KMS-11 (cell line): ENCODE measurements at regions not wholly inside any gene's neighbourhood (a gene's known extent, or its start where the extent isn't known, plus 50 kb on each side); places are given as distances from the start of the nearest gene placed in this dataset.
"Not testable (repeated sequence)": the region's sequence is repeated elsewhere in the genome, so short reads cannot be mapped to it uniquely, and the experiment has no call there.

Experiments
- H2AFZ ChIP-seq: fragments of 200-600 bp; sonication (generic); 2 replicates; pipeline ENCODE4 v1.6.1; 2016; ENCODE audit warnings: antibody characterized with exemption, mixed run types, low read depth
- H3K27ac ChIP-seq: fragments of 200-600 bp; sonication (generic); 2 replicates; pipeline ENCODE4 v1.6.1; 2016; ENCODE audit warnings: mild to moderate bottlenecking, mixed run types
- H3K27me3 ChIP-seq: fragments of 200-600 bp; sonication (generic); 2 replicates; pipeline ENCODE4 v1.6.1; 2017; ENCODE audit warnings: mild to moderate bottlenecking, low read depth, mixed run types, moderate library complexity; ENCODE audit not compliant: insufficient read depth
- H3K36me3 ChIP-seq: fragments of 200-600 bp; sonication (generic); 2 replicates; pipeline ENCODE4 v1.6.1; 2017; ENCODE audit warnings: mild to moderate bottlenecking, mixed run types; ENCODE audit not compliant: insufficient read depth
- H3K4me1 ChIP-seq: fragments of 200-600 bp; sonication (generic); 2 replicates; pipeline ENCODE4 v1.6.1; 2016; ENCODE audit warnings: mild to moderate bottlenecking, low read depth, mixed run types; ENCODE audit not compliant: poor library complexity, severe bottlenecking
- H3K4me2 ChIP-seq: fragments of 200-600 bp; sonication (generic); 2 replicates; pipeline ENCODE4 v1.7.0; 2016; ENCODE audit warnings: mild to moderate bottlenecking, mixed run types
- H3K4me3 ChIP-seq: fragments of 200-600 bp; sonication (generic); IDR thresholded peaks from 2 replicates; pipeline ENCODE4 v1.6.1; 2017; ENCODE audit warnings: low read depth, low read length, mixed read lengths; ENCODE audit not compliant: insufficient read depth
- H3K79me2 ChIP-seq: fragments of 200-600 bp; sonication (generic); 2 replicates; pipeline ENCODE4 v1.6.1; 2016; ENCODE audit warnings: low read depth, mixed run types; ENCODE audit not compliant: insufficient read depth
- H3K9ac ChIP-seq: fragments of 200-600 bp; sonication (generic); 2 replicates; pipeline ENCODE4 v1.6.1; 2016; ENCODE audit warnings: mild to moderate bottlenecking, mixed run types
- H4K20me1 ChIP-seq: fragments of 200-600 bp; sonication (generic); 2 replicates; pipeline ENCODE4 v1.6.1; 2016; ENCODE audit warnings: mild to moderate bottlenecking, mixed run types; ENCODE audit not compliant: insufficient read depth
- TF ChIP-seq, protein P1 (sequence below): fragments of 200-600 bp; sonication (generic); conservative IDR thresholded peaks from 2 replicates; pipeline ENCODE4 v1.6.1; 2017; ENCODE audit warnings: low read depth, mild to moderate bottlenecking, antibody characterized with exemption, low read length, moderate library complexity, mixed read lengths

DNA sequence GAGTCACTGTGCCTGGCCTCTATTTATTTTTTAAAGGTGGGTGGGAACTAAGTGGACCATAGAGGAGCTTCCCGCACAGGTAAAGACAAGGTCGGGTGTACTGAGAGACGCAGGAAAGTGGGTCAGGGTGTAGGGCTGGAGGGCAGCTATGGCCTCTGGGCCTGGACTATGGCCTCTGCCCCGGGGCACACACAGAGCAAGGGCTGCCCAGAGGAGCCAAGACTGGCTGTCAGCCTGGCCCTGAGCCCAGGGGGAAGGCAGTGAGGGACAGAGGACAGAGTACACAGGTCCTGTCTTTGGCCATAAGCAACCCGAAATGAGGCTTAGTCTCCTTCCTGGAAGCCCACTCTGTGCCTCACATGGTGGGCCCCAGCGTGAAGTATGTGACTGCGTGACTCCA lies 102.1 kb upstream of the PRB2 start:
- Histone ChIP-seq H4K20me1 (no peaks in the 10 kb centered on the region), H3K27me3 (no peaks in the 10 kb centered on the region), H3K9ac (no peak overlapping the region), H3K27ac (no peak overlapping the region), H3K4me2 (no peak overlapping the region), H3K4me3 (no peak overlapping the region), H3K4me1 (no peaks in the 10 kb centered on the region), H3K79me2 (no peaks in the 10 kb centered on the region), H3K36me3 (no peaks in the 10 kb centered on the region), H2AFZ (no peak overlapping the region)
- TF ChIP-seq, protein P1, sequence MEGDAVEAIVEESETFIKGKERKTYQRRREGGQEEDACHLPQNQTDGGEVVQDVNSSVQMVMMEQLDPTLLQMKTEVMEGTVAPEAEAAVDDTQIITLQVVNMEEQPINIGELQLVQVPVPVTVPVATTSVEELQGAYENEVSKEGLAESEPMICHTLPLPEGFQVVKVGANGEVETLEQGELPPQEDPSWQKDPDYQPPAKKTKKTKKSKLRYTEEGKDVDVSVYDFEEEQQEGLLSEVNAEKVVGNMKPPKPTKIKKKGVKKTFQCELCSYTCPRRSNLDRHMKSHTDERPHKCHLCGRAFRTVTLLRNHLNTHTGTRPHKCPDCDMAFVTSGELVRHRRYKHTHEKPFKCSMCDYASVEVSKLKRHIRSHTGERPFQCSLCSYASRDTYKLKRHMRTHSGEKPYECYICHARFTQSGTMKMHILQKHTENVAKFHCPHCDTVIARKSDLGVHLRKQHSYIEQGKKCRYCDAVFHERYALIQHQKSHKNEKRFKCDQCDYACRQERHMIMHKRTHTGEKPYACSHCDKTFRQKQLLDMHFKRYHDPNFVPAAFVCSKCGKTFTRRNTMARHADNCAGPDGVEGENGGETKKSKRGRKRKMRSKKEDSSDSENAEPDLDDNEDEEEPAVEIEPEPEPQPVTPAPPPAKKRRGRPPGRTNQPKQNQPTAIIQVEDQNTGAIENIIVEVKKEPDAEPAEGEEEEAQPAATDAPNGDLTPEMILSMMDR: no peak

- Histone ChIP-seq H3K9ac (no peak overlapping the region), H4K20me1 (no peaks in the 10 kb centered on the region), H3K4me1 (no peaks in the 10 kb centered on the region), H3K36me3 (no peaks in the 10 kb centered on the region), H3K27ac (no peak overlapping the region), H3K4me3 (no peak overlapping the region), H2AFZ (no peak overlapping the region), H3K4me2 (no peak overlapping the region), H3K27me3 (no peaks in the 10 kb centered on the region), H3K79me2 (no peaks in the 10 kb centered on the region)
- TF ChIP-seq, protein P1: no peak
Observed at GRCh38 chr12:11497995-11498394, 102.6 kb upstream of the PRB2 start.

GRCh38 chr12:11498574-11498973 lies 103.2 kb upstream of the PRB2 start:
- not testable (repeated sequence) for H2AFZ ChIP-seq, H3K27ac ChIP-seq, H3K4me1 ChIP-seq, H3K4me2 ChIP-seq, H3K4me3 ChIP-seq, H3K27me3 ChIP-seq, H3K36me3 ChIP-seq, H3K9ac ChIP-seq, H4K20me1 ChIP-seq, H3K79me2 ChIP-seq
- TF ChIP-seq, protein P1: peak; percentile 22; the same call in 1 of the 2 replicates

GRCh38 chr12:11499806-11500187 lies 104.4 kb upstream of the PRB2 start:
- no peaks in the 10 kb centered on the region for H3K79me2 ChIP-seq
- no peak overlapping the region for H3K4me2 ChIP-seq
- H3K4me3 ChIP-seq: no peak overlapping the region
- TF ChIP-seq, protein P1: no peak
- H2AFZ ChIP-seq: no peak overlapping the region
- no peaks in the 10 kb centered on the region for H3K36me3 ChIP-seq
- no peak overlapping the region for H3K27ac ChIP-seq
- no peaks in the 10 kb centered on the region for H3K4me1 ChIP-seq
- no peaks in the 10 kb centered on the region for H4K20me1 ChIP-seq
- no peak overlapping the region for H3K9ac ChIP-seq
- no peaks in the 10 kb centered on the region for H3K27me3 ChIP-seq
